ENCODE measurements at regions not wholly inside any gene's neighbourhood (a gene's known extent, or its start where the extent isn't known, plus 50 kb on each side); places are given as distances from the start of the nearest gene placed in this dataset.

DNA sequence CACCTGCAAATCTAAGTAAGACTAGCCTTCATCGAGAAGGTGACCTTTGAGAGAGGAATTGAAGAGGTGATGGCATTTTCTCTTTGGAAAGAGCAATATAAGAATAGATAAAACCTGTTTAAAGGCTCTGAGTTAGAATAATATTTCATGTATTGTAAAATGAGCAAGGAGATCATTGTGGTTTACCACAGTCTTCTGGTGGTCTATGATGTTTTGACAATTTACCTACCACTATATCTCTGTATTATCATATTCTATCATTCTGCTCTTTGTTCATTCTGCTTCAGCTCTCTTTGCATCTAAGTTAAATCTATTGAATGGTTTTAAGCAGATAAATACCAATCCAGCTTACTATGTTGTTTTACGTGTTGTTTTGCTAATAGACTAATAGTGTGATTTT lies 982.3 kb downstream of the SI start:
- WGBS, 4 donors = 83 to 88% (median 86%) methylated on average over 2 of the region's 2 CpGs
- intact Hi-C loops (cut with DNase I) = no loop called here
- Histone ChIP-seq H3K4me3 (no peak overlapping the region), H3K9me3 (no peaks in the 10 kb centered on the region), H3K4me1 (no peaks in the 10 kb centered on the region), H3K36me3 (no peaks in the 10 kb centered on the region), H3K27ac (no peak overlapping the region), H3K27me3 (no peaks in the 10 kb centered on the region)
- ATAC-seq (no peak), DNase-seq (no peak)
- TF ChIP-seq, protein P1, sequence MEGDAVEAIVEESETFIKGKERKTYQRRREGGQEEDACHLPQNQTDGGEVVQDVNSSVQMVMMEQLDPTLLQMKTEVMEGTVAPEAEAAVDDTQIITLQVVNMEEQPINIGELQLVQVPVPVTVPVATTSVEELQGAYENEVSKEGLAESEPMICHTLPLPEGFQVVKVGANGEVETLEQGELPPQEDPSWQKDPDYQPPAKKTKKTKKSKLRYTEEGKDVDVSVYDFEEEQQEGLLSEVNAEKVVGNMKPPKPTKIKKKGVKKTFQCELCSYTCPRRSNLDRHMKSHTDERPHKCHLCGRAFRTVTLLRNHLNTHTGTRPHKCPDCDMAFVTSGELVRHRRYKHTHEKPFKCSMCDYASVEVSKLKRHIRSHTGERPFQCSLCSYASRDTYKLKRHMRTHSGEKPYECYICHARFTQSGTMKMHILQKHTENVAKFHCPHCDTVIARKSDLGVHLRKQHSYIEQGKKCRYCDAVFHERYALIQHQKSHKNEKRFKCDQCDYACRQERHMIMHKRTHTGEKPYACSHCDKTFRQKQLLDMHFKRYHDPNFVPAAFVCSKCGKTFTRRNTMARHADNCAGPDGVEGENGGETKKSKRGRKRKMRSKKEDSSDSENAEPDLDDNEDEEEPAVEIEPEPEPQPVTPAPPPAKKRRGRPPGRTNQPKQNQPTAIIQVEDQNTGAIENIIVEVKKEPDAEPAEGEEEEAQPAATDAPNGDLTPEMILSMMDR (IDR thresholded peaks at IDR 0.05) = no peak
- TF ChIP-seq POLR2A (IDR thresholded peaks at IDR 0.05) = no peak

DNA sequence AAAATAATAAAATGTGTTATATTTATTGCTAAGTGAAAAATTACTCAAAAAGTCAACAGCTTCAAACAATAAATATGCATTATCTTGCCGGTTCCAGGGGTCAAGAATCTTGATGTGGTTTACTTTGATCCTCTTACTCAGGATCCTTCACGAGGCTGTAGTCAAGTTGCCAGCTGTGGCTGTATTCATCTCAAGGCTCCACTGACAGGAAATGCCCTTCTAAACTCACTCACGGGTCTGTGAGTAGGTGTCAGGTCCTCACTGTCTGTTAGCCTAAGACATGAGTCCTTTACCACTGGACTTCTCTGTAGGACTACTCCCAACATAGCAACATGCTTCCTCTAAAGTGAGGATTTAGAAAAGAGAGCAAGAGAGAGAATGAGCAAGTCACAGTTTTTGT lies 983.0 kb downstream of the SI start:
- Histone ChIP-seq H3K36me3 (no peaks in the 10 kb centered on the region), H3K4me3 (no peak overlapping the region), H3K4me1 (no peaks in the 10 kb centered on the region), H3K9me3 (peaks cover 0 to under 1% (median 0%) of the 10 kb centered on the region in 12 donors), H3K27me3 (no peaks in the 10 kb centered on the region), H3K27ac (no peak overlapping the region)
- 41 to 58% (median 51%) methylated on average over 3 of the region's 3 CpGs for WGBS, 4 donors
- DNase-seq = no peak
- ATAC-seq = no peak
- intact Hi-C loops (cut with DNase I) = no loop called here
- no peak for TF ChIP-seq POLR2A (IDR thresholded peaks at IDR 0.05)
- TF ChIP-seq, protein P1 (IDR thresholded peaks at IDR 0.05) = no peak

DNA sequence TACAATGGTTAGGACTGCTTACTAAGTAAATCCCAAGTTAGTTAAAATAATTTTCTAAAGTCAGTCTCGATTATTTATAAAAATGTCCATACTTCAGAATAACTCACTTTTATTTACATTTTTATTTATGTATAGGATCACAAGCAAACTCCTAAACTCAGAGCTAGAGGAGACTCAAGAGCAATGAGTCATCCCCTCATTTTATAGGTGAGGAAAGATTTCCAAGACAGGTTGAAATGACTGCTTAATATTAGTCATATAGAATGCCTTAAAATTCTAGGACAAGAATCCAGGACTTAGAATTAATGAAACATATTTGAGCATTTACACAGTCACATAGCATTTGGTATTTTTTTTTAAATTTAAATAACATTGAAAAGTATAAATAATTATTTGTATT lies 983.8 kb downstream of the SI start:
- no peaks in the 10 kb centered on the region for H3K4me1 ChIP-seq
- no peak for ATAC-seq
- WGBS, 4 donors = 55 to 61% (median 59%) methylated on average over 1 of the region's 1 CpG

DNA sequence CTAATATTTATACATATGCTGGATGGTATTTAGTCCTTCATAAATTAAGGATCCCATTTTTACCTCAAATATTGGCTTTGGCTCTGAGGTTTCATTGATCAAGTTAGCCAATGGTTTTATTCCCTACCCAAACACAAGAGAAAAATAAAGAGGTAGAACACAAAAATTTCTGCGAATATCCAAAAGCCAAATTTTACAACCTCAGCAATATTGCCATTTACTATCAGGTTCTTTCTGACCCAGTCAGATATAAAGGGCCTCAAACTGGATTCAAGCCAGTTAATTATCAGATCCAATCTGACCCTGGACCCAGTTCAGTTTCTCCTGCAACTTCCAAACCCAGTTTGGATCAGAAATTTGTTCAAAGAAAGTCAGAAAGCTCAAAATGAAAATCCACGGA lies 998.1 kb downstream of the SI start:
- TF ChIP-seq, protein P1 (IDR thresholded peaks at IDR 0.05) = no peak
- TF ChIP-seq POLR2A (IDR thresholded peaks at IDR 0.05) = no peak
- H3K36me3 ChIP-seq = no peaks in the 10 kb centered on the region
- no peak overlapping the region for H3K4me3 ChIP-seq
- H3K27ac ChIP-seq = no peak overlapping the region
- intact Hi-C loops (cut with DNase I) = no loop called here
- peaks cover 0 to 24% (median 4%) of the 10 kb centered on the region in 12 donors for H3K9me3 ChIP-seq
- ATAC-seq (no peak), DNase-seq (no peak)
- H3K4me1 ChIP-seq = no peaks in the 10 kb centered on the region
- H3K27me3 ChIP-seq = no peaks in the 10 kb centered on the region
- 63 to 91% (median 85%) methylated on average over 2 of the region's 2 CpGs for WGBS, 4 donors

More for the DNA sequence above, 983.8 kb downstream of the SI start:
- no peak overlapping the region for H3K4me3 ChIP-seq
- H3K9me3 ChIP-seq = peaks cover 0 to 8% (median 0%) of the 10 kb centered on the region in 12 donors
- H3K27me3 ChIP-seq = no peaks in the 10 kb centered on the region
- intact Hi-C loops (cut with DNase I) = no loop called here
- no peaks in the 10 kb centered on the region for H3K36me3 ChIP-seq
- no peak overlapping the region for H3K27ac ChIP-seq
- TF ChIP-seq POLR2A (IDR thresholded peaks at IDR 0.05) = no peak
- no peak for DNase-seq

DNA sequence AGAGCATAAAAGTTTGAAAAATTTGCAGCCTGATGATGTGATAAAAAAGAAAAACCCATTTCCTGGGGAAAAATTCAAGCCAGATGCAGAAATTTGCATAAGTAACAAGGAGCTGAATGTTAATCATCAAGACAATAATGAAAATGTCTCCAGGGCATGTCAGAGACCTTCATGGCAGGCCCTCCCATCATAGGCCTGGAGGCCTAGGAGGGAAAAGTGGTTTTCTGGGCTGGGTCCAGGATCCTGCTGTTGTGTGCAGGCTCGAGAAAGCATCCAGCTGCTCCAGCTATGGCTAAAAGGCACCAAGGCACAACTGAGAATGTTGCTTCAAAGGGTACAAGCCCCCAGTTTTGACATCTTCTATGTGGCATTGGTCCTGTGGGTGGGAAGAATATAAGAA lies 1014.0 kb downstream of the SI start:
- no peaks in the 10 kb centered on the region for H3K4me1 ChIP-seq
- intact Hi-C loops (cut with DNase I) = no loop called here
- DNase-seq = no peak
- no peak overlapping the region for H3K4me3 ChIP-seq
- no peaks in the 10 kb centered on the region for H3K27me3 ChIP-seq
- 47 to 67% (median 57%) methylated on average over 1 of the region's 1 CpG for WGBS, 4 donors
- H3K9me3 ChIP-seq = peaks cover 0 to 5% (median 0%) of the 10 kb centered on the region in 12 donors
- H3K27ac ChIP-seq = no peak overlapping the region
- no peaks in the 10 kb centered on the region for H3K36me3 ChIP-seq
- ATAC-seq = no peak
- TF ChIP-seq POLR2A (IDR thresholded peaks at IDR 0.05) = no peak
- TF ChIP-seq, protein P1 (IDR thresholded peaks at IDR 0.05) = no peak

All from heart left ventricle (tissue), 16 donors.